ENCODE measurements at regions not wholly inside any gene's neighbourhood (a gene's known extent, or its start where the extent isn't known, plus 50 kb on each side); places are given as distances from the start of the nearest gene placed in this dataset.

GRCh38 chr5:105803431-105803830, 1867.3 kb downstream of the EFNA5 start (continued):
- TF ChIP-seq BCL6B (tag by site-specific recombination; IDR thresholded peaks at IDR 0.05) = no peak
- no peak for TF ChIP-seq KLF1 (tag by site-specific recombination; IDR thresholded peaks at IDR 0.05)

- CTCF ChIA-PET = no interaction called here
- TF ChIP-seq KLF10 (tag by site-specific recombination; IDR thresholded peaks at IDR 0.05) (no peak), ATF2 (tag by site-specific recombination; IDR thresholded peaks at IDR 0.05; ENCODE audit: low read depth) (0 out of 2 replicates have a peak, but pooled peaks have one; percentile 15)
- no peaks in the 10 kb centered on the region for H3K4me1 ChIP-seq (ENCODE audit: control insufficient read depth, insufficient read depth, low read length)
- H3K36me3 ChIP-seq (ENCODE audit: control insufficient read depth in 2 of 2, insufficient read depth in 1 of 2, low read length in 2 of 2) = no peaks in the 10 kb centered on the region
- H3K9me3 ChIP-seq (ENCODE audit: control insufficient read depth, insufficient read depth, low read depth, low read length) = no peaks in the 10 kb centered on the region
- no peak overlapping the region for H3K4me3 ChIP-seq (ENCODE audit: low read depth, low read length)
- POLR2A ChIA-PET = no interaction called here
- no peak overlapping the region for H3K27ac ChIP-seq (ENCODE audit: extremely low read depth, low read depth, low read length)
Observed at GRCh38 chr5:105794578-105794977, 1876.2 kb downstream of the EFNA5 start.

- Histone ChIP-seq H3K4me3 (ENCODE audit: low read depth, low read length) (no peak overlapping the region), H3K9me3 (ENCODE audit: control insufficient read depth, insufficient read depth, low read depth, low read length) (no peaks in the 10 kb centered on the region), H3K27ac (ENCODE audit: extremely low read depth, low read depth, low read length) (no peak overlapping the region), H3K36me3 (ENCODE audit: control insufficient read depth in 2 of 2, insufficient read depth in 1 of 2, low read length in 2 of 2) (no peaks in the 10 kb centered on the region), H3K4me1 (ENCODE audit: control insufficient read depth, insufficient read depth, low read length) (no peaks in the 10 kb centered on the region)
- ChIA-PET CTCF (no interaction called here), POLR2A (no interaction called here)
- TF ChIP-seq ZNF423 (tag by site-specific recombination; IDR thresholded peaks at IDR 0.05) (no peak), ZSCAN16 (tag by site-specific recombination; IDR thresholded peaks at IDR 0.05) (no peak), ZNF148 (tag by site-specific recombination; IDR thresholded peaks at IDR 0.05; ENCODE audit: borderline replicate concordance) (no peak)
Observed at GRCh38 chr5:105789246-105789645, 1881.5 kb downstream of the EFNA5 start.

- ChIA-PET POLR2A (no interaction called here), CTCF (interaction anchor here (0.7 kb wide), 2 partner anchors 199 to 506 kb away, joined by 3 read pairs; no protein-coding TSS in a partner anchor)
- TF ChIP-seq ZNF830 (tag by site-specific recombination; IDR thresholded peaks at IDR 0.05; ENCODE audit: low read depth) = no peak
- TF ChIP-seq FEZF1 (tag by site-specific recombination; IDR thresholded peaks at IDR 0.05) = no peak
- H3K36me3 ChIP-seq (ENCODE audit: control insufficient read depth in 2 of 2, insufficient read depth in 1 of 2, low read length in 2 of 2) = no peaks in the 10 kb centered on the region
- no peak overlapping the region for H3K4me3 ChIP-seq (ENCODE audit: low read depth, low read length)
- H3K4me1 ChIP-seq (ENCODE audit: control insufficient read depth, insufficient read depth, low read length) = no peaks in the 10 kb centered on the region
- no peak overlapping the region for H3K27ac ChIP-seq (ENCODE audit: extremely low read depth, low read depth, low read length)
- no peaks in the 10 kb centered on the region for H3K9me3 ChIP-seq (ENCODE audit: control insufficient read depth, insufficient read depth, low read depth, low read length)
Observed at GRCh38 chr5:105783811-105784210, 1886.9 kb downstream of the EFNA5 start.

GRCh38 chr5:105782501-105782900, 1888.2 kb downstream of the EFNA5 start:
- Histone ChIP-seq H3K4me3 (ENCODE audit: low read depth, low read length) (no peak overlapping the region), H3K4me1 (ENCODE audit: control insufficient read depth, insufficient read depth, low read length) (no peaks in the 10 kb centered on the region), H3K36me3 (ENCODE audit: control insufficient read depth in 2 of 2, insufficient read depth in 1 of 2, low read length in 2 of 2) (no peaks in the 10 kb centered on the region), H3K27ac (ENCODE audit: extremely low read depth, low read depth, low read length) (no peak overlapping the region), H3K9me3 (ENCODE audit: control insufficient read depth, insufficient read depth, low read depth, low read length) (no peaks in the 10 kb centered on the region)
- ChIA-PET POLR2A (no interaction called here), CTCF (no interaction called here)
- TF ChIP-seq ZNF530 (tag by site-specific recombination; IDR thresholded peaks at IDR 0.05; ENCODE audit: low read depth) (no peak), ZNF521 (tag by site-specific recombination; IDR thresholded peaks at IDR 0.05) (no peak), EGR2 (tag by site-specific recombination; IDR thresholded peaks at IDR 0.05; ENCODE audit: low read depth) (no peak), BCL6B (tag by site-specific recombination; IDR thresholded peaks at IDR 0.05) (no peak), ZNF600 (tag by site-specific recombination; IDR thresholded peaks at IDR 0.05) (no peak), CTCF (tag by site-specific recombination; IDR thresholded peaks at IDR 0.05) (no peak), ZNF138 (tag by site-specific recombination; IDR thresholded peaks at IDR 0.05; ENCODE audit: borderline replicate concordance) (no peak), ZNF558 (tag by site-specific recombination; IDR thresholded peaks at IDR 0.05) (no peak), ZBTB20 (tag by site-specific recombination; IDR thresholded peaks at IDR 0.05) (no peak), ZNF423 (tag by site-specific recombination; IDR thresholded peaks at IDR 0.05) (no peak)

Measured in HEK293 (cell line).